NCI-H1092 (cell line): ENCODE measurements at regions not wholly inside any gene's neighbourhood (a gene's known extent, or its start where the extent isn't known, plus 50 kb on each side); places are given as distances from the start of the nearest gene placed in this dataset.

ENCODE experiments used
- DNase-seq: peaks from one replicate; lab custom pipeline; 2025; lab: John Stamatoyannopoulos, UW

- no peak for DNase-seq
Observed at GRCh38 chr2:164302786-164303185, 318.5 kb downstream of the GRB14 start.

DNA sequence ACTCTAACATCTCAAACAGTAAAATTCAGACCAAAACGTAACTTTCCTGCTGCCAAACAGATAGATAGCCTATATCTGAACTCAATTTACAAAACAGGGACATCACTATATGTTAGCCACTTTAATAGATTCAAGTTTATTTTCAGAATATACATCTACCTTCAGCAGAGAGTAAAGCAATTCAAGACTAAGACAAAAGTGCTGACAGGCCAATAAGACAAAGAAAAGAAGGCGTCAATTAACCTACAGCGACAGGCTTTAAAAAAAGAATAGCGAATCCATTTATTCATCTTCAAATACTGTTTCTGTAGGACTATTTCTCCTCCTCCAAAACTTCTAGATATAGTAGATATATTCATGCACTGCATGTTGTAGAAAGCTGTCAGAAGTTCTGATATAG lies 333.0 kb downstream of the GRB14 start:
- DNase-seq, result no peak

GRCh38 chr2:164287056-164287455 lies 334.2 kb downstream of the GRB14 start:
- no peak for DNase-seq

GRCh38 chr2:164285576-164285975 lies 335.7 kb downstream of the GRB14 start:
- no peak for DNase-seq

DNA sequence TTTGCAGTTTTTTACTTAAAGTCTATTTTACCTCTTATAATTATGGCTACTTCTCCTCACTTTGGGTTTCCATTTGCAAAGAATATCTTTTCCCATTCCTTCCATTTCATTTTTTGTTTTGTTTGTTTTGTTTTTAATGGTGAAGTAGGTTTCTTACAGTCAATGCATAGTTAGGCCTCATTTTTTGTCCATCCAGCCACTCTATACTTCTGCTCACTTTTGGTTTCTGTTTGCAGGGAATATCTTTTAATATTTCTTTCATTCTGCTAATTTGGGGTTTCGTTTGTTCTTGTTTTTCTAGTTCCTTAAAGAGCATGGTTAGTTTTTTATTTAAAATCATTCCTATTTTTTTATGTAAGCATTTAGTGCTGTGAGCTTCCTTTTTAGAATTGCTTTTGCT lies 339.4 kb downstream of the GRB14 start:
- no peak for DNase-seq

DNA sequence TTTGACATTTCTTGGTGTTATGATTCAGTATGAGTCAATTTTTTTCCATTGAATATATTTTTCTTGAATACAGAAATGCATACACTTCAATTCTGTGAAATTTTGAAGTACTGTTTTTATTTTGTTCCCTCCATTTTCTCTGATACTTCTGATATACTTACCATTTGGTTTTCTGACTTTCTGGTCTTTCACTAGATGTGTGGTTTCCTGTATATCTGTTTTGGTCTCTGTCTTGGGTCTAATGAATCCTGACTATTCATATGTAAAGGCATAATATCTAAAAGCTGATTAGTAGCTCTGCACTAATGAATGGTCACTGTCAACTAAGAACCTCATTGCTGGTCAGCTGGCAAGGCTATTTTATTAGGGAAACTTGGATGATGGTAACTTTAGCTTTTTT lies 345.6 kb downstream of the GRB14 start:
- no peak for DNase-seq

DNA sequence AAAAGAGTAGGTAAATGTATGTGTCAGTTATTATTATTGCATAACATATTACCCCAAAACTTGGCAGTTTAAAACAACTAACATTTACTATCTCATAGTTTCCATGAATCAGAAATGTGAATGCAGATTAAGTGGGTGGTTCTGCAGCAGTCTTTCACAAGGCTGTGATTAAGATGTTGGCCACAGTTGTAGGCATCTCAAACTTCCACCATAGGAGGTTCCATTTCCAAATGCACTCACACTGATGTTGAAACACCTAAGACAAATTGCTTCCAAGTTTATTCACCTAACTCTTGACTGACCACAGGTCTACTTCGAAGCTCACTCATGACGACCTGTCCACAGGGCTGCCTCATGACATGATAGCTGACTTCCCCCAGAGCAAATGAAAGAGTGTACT lies 360.8 kb downstream of the GRB14 start:
- DNase-seq, result no peak

DNA sequence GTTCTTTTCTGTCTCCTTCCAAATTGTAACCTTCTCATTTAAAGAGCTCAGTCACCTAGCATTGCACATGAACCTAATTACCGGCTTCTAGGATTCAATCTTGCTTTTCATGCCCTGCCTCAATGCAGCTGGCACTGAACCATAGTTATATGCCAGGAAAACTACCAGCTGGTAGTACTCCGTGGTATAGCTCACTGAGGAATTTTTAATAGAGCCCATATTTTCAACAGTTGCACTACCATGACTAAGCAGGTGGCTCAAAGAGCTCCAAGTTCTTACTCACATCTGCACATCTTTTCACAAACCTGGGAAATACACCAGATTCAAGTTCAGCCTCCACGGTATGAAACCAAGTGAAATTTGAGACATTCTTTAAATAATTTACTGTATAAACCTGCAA lies 363.5 kb downstream of the GRB14 start:
- DNase-seq, result no peak

DNA sequence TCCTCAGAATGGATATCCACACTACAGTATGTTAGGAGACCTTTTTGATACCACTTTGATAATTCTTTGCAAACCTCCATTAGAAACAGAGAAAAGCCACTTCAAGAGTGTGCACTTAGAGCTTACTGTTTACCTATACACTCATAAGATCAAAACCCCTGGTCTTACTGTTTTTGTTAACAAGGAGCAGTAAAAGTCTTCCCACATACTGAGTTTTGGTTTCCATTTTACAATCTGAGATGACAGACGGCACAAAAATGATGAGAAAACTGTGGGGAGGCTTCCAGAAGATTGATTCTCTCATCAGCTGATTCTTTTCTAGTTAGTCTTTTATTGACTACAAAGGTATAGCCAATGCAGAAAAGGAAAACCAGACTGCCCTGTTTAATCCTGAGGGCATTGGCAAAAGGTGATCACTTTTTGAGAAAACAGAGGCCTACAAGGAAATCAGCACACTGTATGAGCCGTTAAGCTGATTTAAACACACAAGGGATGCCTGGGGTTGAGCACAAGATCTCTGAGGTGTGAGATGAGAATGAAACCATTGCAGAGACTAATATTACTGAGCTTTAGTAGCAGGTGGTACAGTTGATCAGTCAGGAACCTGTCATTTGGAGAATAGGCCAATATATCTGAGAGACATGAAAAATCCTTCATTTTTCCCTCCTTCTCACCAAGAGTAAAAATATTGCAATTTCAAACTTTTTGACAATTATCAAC lies 368.6 kb downstream of the GRB14 start:
- DNase-seq, result no peak

- no peak for DNase-seq
Observed at GRCh38 chr2:164243315-164243714, 378.0 kb downstream of the GRB14 start.

DNA sequence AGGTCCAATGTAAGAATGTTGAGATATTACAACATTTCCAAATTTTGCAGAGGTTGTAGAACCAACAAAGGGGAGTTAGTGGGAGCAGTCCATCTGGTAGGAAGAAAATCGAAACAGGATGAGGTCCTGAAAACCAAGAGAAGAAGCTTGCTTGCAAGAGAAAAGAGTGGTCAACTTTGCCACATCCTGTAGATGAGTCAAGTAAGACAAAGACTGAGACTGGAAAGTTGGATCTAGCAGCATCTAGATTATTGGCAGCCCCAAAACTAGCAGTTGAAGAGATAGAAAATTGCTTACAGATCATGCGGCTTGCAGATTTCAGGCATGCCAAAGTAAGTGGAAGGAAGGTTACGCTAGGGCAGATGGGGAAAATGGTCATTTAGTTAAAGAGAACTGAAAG lies 378.9 kb downstream of the GRB14 start:
- no peak for DNase-seq

DNA sequence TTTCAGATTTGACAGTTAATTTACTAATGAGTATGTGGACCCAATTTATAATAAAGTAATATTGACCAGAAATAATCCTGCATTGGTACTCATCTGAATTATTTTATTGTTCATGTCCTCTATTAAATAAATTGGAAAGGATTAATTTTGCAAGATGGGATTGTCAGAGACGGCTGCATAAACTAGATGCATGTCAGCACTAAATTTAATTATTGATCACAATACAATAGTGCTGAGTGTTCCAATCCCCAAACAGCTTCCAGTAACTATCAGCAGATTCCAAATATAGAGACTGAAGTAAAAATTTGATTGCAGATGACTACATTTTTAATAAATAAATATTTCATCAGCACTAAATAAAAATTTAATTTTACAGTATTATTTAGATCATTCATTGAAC lies 387.2 kb downstream of the GRB14 start:
- DNase-seq, result no peak

DNA sequence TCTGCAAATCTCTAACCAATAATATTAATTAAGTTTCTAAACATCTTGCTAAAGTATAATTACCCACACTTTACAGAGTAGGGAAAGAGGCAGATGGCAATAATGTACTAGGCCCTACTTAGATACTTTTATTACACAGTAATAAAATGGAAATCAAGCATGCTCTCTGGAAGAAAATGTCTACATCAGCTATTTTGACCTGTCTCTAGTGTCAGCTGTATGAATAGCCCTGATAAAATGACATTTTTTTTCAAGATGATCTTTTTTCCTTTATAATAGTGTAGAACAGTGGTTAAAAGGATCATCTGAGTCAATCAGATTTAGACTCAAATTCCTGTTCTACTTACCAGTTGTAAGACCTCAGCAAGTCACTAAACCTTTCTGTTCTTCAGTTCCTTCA lies 397.3 kb downstream of the GRB14 start:
- DNase-seq, result no peak

- DNase-seq, result no peak
Observed at GRCh38 chr2:164221473-164221872, 399.8 kb downstream of the GRB14 start.

GRCh38 chr2:164220265-164220664 lies 401.0 kb downstream of the GRB14 start:
- DNase-seq, result no peak

DNA sequence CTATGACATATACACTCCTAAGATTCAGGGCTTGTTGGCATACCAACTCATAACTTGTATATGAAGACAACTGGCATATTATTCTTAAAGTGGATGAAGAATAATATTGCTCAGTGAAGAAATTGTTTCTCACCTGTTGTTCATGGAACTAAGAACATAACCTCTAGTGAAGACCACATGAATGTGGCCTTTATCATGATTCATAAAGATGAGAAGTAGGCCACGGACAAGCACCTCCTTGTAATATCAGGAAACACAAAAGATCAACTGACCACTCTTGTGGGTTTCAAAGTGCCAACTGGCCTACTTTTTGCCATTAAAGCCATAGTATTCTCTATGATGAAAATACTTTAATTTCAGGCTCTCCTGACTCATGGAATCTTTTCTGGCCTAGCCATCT lies 407.4 kb downstream of the GRB14 start:
- no peak for DNase-seq

- DNase-seq, result no peak
Observed at GRCh38 chr2:164205347-164205746, 415.9 kb downstream of the GRB14 start.

DNA sequence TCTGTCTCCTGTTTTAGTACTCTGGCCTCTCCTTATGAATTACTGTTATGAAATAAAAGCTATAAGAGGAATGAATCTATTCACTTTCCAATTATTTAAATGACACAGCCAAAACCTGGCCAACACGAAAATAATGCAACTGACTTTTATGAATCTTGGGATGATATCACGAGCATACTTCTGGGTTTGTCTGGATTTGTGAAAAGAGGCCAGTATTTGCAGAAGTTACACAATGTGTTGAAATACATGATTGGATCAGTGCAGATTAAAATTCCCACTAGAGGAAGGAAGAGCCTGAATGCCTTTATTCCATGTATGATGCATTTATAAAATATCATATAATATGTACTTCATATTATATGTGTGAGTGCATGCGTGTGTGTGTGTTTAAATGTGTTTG lies 418.2 kb downstream of the GRB14 start:
- no peak for DNase-seq

- DNase-seq, result no peak
Observed at GRCh38 chr2:164198256-164198655, 423.0 kb downstream of the GRB14 start.

- no peak for DNase-seq
Observed at GRCh38 chr2:164190700-164191099, 430.6 kb downstream of the GRB14 start.

DNA sequence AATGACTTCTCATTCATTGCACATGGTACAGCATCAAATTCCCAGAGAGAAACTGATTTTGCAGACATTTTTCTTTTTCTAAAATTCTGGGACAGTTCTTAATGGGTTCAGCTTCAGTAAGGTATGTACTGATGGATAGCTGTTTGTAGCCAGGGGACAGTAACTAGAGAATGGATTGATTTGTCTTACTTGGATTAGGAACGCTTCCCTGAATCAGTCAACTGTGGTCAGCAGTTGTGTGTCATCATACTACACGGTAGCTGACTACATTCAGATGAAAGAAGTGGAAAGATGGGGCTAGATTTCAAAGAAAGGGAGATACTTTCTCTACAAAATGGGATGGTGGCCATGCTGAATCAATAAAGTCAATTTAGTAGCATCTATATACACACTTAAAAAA lies 431.4 kb downstream of the GRB14 start:
- DNase-seq, result no peak

DNA sequence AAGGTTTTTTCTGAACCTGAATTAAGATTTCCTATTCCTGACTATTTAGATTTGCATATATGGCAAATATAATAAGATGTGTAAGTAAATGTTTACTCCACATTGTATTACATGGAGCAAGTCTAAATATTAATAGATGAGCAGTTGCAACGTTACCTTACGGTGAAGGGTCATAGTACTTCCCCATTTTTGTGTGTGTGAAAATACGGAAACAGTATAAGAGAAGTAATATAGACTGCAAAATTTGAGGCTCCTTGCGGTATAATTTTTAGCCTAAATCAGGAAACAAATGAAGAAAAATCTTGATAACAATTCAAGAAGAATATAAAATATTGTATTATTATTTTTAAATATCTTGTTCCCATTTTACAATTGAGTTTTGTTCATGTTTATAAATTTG lies 434.2 kb downstream of the GRB14 start:
- no peak for DNase-seq

DNA sequence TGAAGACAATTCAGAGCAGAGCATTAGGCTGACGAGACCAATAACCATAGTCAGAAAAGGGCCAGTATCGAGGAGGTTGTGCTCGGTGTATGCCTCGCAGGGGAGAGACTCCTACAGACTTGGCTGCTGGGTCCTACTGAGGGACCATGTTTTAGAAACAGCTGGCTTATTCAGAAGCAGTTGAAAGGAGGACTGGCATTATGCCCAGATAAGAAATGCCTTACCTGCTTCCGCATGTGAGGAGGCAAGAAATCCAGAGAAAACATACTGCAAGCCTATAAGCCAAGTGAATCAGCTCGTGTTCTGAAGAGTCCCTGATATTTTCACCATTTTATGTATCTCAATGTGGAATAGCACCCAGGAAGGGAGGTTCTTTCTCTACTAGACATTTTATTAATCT lies 434.7 kb downstream of the GRB14 start:
- DNase-seq, result peak; percentile 1

- no peak for DNase-seq
Observed at GRCh38 chr2:164182116-164182627, 439.1 kb downstream of the GRB14 start.
